Non-pigmented ciliary epithelial cell (primary cell): ENCODE measurements at regions not wholly inside any gene's neighbourhood (a gene's known extent, or its start where the extent isn't known, plus 50 kb on each side); places are given as distances from the start of the nearest gene placed in this dataset.

Experiments used
- DNase-seq: peaks from one replicate; pipeline ENCODE4 v3.0.0-alpha.2; 2010; ENCODE audit warnings: low read depth

DNA sequence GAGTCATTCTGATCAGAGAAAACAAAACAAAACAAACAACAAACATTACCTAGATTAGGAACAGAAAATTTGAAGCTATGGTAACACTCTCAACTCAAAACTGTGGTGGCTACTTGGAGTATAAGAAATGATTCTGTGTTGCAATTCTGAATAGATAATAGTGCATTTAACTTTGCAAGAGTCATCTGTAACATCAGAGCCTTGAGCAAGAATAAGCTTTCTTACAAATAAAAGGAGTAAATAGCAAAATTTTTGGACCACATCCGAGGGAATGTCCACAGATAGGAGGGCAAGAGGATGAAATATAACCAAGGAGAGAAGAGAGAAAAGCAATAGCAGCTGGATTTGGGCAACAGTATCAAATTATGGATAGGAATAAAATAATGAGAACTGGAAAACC lies 1090.6 kb downstream of the SLC6A15 start:
- no peak for DNase-seq

DNA sequence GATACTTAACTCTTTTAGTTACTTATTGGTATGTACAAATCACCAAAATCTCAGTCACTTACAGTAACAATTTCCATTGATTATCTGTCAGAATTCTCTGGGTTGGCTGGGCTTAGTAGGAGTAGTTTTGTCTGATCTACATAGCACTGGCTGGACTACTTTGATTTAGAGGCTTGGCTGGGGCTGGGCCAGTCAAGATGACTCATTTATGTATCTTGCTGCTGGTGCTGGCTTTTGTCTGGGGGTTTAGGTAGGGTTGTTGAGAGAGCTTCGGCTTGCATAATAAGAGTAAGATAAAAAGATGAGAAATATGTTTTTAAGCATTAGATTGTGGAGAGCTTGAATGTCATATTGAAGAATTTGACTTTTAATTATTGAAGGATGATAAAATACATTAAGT lies 1093.7 kb downstream of the SLC6A15 start:
- DNase-seq, result no peak

DNA sequence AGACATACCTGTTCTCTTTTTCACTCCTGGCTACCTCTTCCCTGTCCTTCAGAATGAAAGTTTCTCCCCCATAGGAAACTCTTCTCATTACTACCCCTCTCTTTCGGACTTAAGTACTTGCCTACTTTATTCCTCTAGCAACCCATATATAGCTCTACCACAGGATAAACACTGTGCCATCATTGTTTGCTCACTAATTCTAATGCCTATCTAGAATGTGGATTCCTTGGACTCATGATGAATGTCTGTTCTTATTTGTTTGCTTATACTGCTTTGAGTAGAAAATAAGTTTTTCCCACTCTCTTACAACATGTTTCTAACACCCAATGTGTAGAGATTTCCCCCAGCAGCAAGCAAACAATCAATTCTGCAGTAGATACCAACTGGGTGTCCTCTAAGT lies 1094.9 kb downstream of the SLC6A15 start:
- no peak for DNase-seq

DNA sequence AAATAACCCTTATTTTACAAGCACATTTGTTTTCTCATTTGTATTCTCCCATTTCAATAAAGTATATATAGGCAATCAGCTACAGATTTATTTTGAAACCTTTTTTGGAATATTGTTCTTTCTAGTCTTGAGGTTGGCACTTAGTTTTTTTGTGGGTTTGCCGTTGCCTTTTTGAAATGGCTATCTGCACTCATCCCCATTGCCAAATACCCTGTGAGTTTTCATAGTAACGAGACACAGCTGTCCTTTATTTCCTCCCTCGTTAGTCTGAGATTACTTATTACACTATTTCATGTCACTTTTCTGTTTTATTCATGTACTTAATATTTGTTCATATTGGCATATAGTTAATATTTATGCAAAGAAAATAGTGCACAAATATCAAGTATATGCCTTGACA lies 1104.0 kb downstream of the SLC6A15 start:
- no peak for DNase-seq

DNA sequence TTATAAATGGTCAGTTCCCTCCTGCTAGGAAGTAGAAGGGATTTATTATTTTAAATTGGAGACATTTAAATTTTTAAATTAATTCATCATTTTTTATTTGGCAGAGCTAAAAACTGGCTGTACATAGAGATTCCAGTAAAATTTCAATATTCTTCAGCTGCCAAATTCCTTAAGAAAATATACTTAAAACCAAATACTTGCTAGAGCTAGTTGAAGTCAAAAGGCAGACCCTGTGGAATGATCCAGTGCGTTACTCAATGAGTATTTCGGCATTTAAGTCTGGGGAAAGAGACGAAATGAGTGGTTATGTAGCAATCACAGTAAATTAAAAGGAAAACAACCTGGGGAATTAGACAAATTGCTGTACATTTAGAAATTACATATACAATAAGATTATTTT lies 1104.7 kb downstream of the SLC6A15 start:
- no peak for DNase-seq

DNA sequence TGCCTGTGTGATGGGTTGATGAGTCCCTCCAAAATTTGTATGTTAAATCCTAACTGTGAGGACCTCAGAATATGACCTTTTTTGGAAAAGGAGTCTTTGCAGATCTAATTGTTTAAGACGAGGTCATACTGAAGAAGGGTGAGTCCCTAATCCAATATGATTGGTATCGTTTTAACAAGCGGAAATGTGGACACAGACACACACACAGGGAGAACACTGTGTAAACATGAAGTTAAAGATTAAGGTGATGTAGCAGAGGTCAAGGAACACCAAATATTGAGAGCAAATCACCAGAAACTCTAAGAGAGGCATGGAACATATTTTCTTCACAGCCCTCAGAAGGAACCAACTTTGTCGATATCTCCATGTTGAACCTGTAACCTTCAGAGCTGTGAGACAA lies 1106.7 kb downstream of the SLC6A15 start:
- no peak for DNase-seq

DNA sequence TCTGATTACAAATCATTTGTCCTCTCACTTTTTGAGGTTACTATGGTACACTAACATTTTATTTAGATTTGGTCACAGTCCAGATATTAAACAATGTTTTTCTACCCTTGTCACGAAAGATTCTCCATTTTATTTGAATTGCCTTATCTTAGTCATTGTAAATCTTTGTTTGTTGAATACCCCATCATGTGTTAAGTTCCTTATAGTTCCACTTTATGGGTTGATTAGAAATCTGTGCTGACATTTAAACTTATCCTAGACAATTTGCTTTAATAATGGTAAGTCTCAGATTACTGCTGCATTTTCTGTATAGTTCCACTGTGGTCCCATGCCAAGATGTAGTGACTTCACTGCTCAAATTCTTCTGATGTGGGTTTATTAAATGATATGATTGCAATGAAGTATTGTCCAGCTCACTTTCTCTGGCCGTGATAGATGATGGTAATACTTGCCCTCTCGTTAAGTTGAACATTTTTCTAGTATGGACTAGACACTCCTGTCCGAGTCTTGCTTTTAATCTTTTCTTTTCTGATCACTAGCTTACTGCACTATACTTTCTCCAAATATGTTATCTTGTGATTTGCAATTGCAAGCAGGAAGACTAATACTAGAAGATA lies 1107.3 kb downstream of the SLC6A15 start:
- no peak for DNase-seq

DNA sequence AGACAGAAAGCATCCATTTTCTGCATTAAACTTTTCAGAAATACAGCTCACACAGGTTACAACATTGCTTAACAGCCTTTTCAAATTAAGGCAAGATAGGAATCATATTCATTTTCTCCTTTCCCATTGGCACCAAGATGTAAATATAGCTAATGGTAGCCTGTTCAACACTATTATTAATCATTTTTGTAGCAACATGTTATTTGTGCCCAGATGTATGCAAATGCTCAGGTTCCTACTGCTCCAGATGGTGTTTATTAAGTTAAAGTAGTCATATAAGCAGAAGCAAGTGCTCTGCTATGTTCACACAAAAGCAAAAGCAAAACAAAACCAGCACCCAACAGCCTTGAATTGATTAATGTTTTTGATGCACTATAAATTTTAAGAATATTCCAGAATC lies 1110.6 kb downstream of the SLC6A15 start:
- DNase-seq, result no peak

DNA sequence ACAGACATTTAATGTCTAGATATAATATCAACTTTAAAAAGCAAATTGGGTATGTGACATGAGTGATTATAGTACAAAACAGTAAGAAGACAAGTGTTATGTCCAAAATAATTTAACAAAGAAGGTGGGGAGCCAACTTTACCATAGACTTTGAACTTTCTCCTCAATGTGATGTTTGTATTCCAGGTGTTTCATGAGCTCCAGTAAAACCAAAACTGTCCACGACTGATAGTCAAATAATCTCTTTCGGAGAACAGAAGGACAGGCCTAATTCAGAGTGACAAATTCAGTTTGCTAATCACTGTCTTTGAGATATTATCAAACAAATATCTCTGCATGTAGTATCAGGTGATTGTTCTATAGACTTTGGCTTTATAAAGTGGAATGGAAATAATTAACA lies 1112.6 kb downstream of the SLC6A15 start:
- DNase-seq, result no peak

DNA sequence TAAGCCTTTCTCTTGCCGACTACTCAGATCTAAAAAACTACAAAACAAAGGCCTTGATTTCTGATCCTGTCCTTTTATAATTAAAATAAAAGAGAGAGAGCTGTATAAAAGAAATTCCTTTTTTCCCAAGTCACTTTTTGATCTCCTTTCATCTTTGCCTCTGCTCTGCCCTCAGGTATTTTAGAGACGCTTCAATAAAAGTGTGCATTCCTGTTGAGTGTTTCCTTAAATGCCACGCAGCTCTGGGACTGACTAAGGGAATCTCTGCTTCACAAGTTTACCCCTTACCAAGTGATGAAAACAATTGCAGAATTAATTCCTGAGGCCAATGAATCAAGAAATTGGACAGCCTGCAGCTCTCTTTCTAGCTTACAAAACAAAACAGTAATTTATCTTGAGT lies 1109.8 kb downstream of the TMTC2 start:
- no peak for DNase-seq

DNA sequence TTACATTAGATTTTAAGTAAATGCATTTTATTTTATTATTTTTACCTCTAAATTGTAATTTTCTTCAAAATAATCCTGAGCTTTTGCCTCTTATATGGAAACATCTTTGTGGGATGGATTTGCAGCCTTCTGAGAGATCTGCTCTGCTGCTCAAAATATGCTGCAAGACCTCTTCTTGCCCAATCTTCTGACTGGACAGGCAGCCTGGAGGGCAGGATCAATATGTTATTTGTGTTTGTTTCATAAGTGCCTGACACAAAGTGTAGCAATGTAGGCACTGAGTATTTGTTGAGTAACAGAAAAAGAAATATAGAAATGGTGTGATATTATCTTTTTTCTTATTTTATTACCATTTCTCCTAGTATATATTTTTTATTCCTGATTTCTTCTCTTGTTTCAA lies 1106.9 kb downstream of the TMTC2 start:
- DNase-seq, result no peak

DNA sequence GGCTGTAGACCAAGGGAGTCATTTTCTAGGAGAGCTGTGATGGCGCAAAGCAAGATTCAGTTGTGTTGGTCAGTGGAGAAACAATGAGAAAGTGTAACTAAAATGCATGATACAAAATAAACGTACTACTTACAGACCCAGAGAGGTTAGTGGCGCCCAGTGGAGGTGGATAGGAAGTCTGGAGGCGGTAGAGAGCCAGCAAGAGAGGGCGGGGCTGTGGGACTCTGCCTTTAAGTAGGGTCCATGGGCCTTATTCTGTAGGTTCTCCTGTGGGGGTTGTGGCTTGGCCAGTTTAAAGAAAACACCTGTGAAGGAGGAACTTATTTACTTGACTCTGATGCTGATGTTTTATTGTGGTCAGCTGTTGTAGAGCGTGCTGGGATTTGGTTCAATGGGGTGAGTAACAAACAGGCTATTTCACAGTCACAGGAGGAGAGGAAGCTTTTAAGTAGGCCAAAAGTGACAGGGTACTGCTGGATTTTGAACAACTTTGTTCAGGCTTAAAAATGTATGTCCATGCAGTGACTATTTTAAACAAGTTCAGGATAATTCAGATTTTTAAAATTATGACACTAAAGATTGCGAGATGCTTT lies 1097.7 kb downstream of the TMTC2 start:
- no peak for DNase-seq

DNA sequence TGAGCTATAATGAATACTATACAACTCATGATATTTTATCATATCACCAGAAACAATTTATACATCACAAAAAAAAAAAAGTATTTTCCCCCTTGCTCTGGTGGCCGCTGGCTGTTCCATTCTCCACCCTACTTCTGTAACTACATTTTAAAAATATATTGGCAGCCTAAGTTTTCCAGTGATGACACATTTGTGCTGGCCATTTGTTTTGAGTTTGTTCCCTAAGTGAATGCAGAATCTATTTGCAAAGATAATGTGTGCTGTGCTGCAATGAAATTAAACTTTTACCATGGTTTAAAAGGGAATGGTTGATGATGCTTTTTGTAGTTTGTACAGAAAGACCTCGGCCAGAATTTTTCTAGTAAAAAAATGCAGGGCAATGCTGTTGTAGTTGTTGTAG lies 1092.8 kb downstream of the TMTC2 start:
- no peak for DNase-seq

DNA sequence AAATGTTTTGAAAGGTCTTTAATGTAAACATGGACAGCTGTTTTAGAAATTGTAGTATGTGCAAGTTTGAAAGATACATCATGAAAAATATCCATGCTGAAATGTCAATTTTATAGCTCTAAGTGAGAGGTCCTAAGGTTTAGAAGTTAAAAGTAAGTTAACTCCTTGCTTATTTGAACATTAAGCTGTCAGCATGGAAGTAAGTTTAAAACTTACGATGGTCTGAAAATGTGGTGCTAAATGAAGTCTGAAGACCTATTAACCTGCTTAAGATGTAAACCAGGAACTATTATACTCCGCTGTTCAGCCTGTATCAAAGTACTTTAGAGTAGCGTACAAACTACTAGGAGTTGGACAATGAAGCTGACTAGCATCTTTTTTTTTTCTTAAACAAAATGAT lies 1082.4 kb downstream of the TMTC2 start:
- DNase-seq, result no peak

DNA sequence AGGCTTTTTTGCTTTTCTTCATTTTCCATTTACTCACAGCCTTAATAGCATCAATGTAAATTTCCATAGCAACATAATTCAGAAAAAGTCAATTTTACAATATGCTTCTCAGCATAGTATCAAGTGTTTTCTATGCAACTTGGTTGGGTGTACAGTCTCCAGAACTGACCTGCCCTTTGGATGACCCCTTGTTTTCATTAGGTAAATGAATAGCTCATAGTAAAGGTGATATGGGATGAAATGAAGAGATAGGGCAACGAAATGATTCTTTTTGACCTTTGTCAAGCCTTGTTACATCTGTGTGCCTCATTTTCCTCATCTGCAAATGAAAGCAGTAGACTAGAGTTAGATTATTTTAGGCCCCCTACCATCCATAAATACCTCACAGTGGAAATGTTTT lies 1081.0 kb downstream of the TMTC2 start:
- DNase-seq, result no peak

DNA sequence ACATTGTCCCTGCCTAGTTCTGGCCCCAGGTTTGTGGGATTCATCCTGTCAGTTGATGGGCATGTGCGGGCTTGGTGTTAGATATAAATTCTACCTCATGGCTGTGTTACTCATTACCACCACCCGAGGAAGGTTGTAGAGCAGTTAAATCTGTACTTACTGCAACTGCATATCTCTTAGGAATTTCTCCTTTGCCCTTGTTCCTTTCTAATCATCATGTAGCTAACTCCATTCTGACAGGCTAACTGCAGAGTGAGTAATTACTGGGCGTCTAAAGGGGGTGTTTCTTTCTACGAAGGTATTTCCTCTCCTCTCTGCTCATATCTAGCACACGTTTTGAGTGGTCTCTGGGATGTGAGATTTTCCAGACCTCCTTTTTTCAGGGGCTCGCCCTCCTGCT lies 1076.7 kb downstream of the TMTC2 start:
- DNase-seq, result no peak

DNA sequence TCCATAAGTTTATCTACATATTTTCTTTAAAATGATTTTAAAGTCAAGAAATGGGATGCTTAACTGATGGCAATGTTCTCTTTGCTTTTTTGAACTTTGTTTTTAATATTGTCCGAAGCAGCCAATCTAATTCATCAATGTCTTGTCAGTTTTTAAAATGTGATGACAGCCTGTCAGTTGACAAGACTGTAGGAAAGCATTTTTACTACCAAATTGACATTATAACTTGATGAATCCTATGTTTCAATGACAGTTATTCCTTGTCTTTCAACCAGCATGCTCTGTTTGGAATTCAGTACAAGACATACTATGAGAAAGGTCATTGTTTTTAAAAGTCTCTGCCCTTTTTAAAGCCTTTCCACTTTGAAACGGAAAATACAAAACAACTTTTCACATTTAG lies 1073.2 kb downstream of the TMTC2 start:
- DNase-seq, result no peak

DNA sequence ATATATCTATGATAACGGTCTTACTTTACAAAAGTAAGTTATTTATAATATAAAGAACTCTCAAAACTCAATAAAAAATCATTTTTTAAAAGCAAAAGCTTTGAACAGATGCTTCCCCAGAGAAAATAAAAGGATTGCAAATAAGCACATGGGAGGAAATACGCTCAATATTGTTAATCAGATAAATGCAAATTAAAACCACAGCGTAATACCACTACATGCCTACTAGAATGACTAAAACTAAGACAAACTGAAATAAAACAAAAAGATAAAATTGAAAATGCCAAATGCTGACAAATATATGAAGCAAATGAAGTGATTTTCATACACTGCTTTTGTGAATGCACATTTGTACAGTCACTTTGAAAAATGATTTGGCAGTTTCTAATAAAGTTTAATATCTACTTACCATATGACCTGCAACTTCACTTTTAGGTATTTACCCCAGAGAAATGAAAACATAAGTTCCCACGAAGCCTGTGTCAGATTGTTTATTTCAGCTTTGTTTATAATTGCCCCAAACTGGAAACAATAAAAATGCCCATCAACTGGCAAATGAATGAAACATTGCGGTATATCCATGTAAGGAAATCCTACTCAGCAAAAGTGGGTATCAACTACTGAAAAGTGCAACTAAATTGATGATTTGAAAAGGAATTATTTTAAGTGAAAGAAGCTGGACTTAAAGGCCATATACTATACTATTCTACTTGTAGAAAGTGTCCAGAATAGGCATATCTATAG lies 1072.4 kb downstream of the TMTC2 start:
- no peak for DNase-seq

DNA sequence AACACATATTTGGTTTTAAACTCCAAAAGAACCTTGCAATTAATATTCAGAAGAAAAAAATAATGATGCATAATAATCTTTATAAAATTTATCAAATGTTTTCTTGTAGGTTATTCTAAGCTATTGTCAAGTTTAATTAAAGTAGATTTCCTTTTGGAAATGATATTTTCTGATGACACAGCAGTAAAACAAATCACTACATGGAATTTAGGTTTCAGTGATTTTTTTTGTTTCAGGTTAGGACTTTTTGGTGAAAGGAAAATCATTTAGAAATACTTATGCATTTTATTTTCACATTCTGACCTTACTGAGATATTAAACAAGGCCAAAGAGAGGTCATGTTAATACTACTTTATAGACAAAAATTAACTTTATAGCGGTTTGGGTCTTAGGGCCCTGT lies 1067.2 kb downstream of the TMTC2 start:
- no peak for DNase-seq

DNA sequence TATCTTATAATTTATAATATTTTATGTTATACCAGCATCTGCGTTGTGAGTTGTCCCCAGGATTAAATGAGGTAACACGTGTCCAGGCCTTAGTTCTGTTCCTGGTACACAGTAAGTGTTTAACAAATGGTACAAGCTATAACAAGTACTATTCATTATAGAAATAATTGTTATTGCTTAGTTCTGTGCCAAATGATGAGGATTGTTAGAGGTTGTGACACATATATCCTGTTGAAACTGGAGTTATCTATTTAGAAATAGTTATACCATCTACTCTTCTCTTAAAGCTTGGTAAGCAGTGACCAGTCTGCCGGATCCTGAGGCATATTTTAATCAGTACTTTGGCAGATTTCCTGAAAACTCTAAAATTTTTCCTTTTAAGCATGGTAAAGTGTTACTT lies 1066.5 kb downstream of the TMTC2 start:
- no peak for DNase-seq

DNA sequence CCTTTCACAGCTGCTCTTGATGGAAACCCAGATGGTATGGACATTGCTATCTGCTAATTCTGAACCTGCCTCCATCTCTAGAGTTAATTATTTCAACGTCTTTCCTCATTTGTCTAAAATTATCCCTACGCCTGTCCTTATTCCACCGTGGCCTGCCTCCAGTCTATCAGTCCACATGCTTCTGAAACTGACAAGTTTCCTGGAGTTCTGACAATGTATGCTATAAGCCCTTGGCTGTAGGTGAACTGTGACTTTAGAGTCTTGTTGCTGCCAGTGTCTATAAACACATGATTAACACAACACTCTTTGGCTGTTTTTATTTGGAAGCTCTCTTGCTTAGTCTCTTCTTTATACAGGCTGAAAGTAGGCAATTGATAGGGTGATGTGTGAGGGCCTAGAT lies 1052.9 kb downstream of the TMTC2 start:
- no peak for DNase-seq

DNA sequence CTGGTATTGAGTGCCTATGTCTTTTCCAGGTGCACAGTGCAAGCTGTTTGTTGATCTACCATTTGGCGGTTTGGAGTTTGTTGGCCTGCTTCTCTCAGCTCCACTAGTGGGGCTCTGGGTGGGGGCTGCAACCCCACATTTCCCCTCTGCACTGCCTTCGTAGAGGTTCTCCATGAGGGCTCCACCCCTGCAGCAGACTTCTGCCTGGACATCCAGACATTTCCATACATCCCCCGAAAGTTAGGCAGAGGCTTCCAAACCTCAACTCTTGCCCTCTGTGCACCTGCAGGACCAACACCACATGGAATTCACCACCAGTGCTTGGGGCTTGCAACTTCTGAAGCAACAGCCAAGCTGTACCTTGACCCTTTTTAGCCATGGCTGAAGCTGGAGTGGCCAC lies 1024.1 kb downstream of the TMTC2 start:
- no peak for DNase-seq

DNA sequence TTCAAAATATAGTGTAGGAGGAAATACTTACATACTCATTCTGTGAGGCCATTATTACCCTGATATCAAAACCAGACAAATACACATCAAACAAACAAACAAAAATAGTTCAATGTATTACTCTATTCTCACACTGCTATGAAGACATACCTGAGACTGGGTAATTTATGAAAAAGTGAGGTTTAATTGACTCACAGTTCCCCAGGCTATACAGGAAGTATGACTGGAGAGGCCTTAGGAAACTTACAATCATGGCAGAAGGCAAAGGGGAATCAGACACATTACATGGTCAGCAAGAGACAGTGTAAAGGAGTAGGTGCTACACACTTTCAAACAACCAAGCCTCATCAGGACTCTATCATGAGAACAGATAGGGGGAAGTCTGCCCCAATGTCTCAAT lies 1023.2 kb downstream of the TMTC2 start:
- no peak for DNase-seq

DNA sequence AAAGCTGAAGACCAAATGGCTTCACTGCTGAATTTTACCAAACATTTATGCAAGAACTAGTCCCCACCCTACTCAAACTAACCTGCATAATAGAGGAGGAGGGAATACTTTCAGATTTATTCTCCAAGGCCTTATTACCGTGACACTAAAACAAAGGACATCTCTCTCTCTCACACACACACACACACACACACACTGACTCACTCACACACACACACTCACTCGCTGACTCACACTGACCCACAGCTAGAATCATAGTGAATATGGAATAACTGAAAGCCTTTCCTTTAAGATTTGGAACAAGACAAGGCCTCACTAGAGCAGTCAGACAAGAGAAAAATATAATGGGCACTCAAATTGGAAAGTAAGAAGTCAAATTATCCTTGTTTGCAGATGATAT lies 1014.1 kb downstream of the TMTC2 start:
- peak; percentile 18 for DNase-seq
